Embryonic facial prominence (tissue), 1 donor: ENCODE measurements at regions not wholly inside any gene's neighbourhood (a gene's known extent, or its start where the extent isn't known, plus 50 kb on each side); places are given as distances from the start of the nearest gene placed in this dataset.

Experiments
- DNase-seq: peaks from one replicate; pipeline ENCODE4 v3.0.0-alpha.2; 2016; ENCODE audit errors: extremely low spot score

GRCh38 chr9:28598408-28598807 lies 1025.1 kb upstream of the C9orf72 start:
- no peak for DNase-seq

- DNase-seq, result no peak
These were observed 1026.9 kb upstream of the C9orf72 start for GRCh38 chr9:28600226-28600625.

- no peak for DNase-seq
These were observed 1034.6 kb upstream of the C9orf72 start for GRCh38 chr9:28607843-28608242.

- DNase-seq, result no peak
These were observed 1037.1 kb upstream of the C9orf72 start for GRCh38 chr9:28610339-28610738.

- DNase-seq, result no peak
These were observed 1043.0 kb upstream of the C9orf72 start for GRCh38 chr9:28616310-28616709.

- DNase-seq, result no peak
These were observed 1046.7 kb upstream of the C9orf72 start for GRCh38 chr9:28620011-28620410.

- DNase-seq, result no peak
These were observed 1047.4 kb upstream of the C9orf72 start for GRCh38 chr9:28620661-28621060.

GRCh38 chr9:28624771-28625170 lies 1051.5 kb upstream of the C9orf72 start:
- DNase-seq, result no peak

GRCh38 chr9:28628031-28628430 lies 1054.8 kb upstream of the C9orf72 start:
- DNase-seq, result no peak

GRCh38 chr9:28648723-28649122 lies 1075.4 kb upstream of the C9orf72 start:
- no peak for DNase-seq

- DNase-seq, result no peak
These were observed 1077.0 kb upstream of the C9orf72 start for GRCh38 chr9:28650327-28650726.

- DNase-seq, result no peak
These were observed 1077.9 kb upstream of the C9orf72 start for GRCh38 chr9:28651050-28651722.

GRCh38 chr9:28653216-28653615 lies 1079.9 kb upstream of the C9orf72 start:
- DNase-seq, result no peak

GRCh38 chr9:28656727-28657126 lies 1083.4 kb upstream of the C9orf72 start:
- DNase-seq, result no peak

GRCh38 chr9:28661853-28662252 lies 1088.6 kb upstream of the C9orf72 start:
- no peak for DNase-seq

- no peak for DNase-seq
These were observed 1089.4 kb upstream of the C9orf72 start for GRCh38 chr9:28662675-28663074.

- no peak for DNase-seq
These were observed 1094.9 kb upstream of the C9orf72 start for GRCh38 chr9:28668158-28668557.

- DNase-seq, result no peak
These were observed 1097.7 kb upstream of the C9orf72 start for GRCh38 chr9:28671000-28671399.

GRCh38 chr9:28678097-28678496 lies 1104.8 kb upstream of the C9orf72 start:
- DNase-seq, result no peak

- no peak for DNase-seq
These were observed 1114.9 kb upstream of the C9orf72 start for GRCh38 chr9:28688172-28688571.

GRCh38 chr9:28692012-28692411 lies 1118.7 kb upstream of the C9orf72 start:
- no peak for DNase-seq

GRCh38 chr9:28696960-28697359 lies 1123.7 kb upstream of the C9orf72 start:
- no peak for DNase-seq

- DNase-seq, result no peak
These were observed 1126.4 kb upstream of the C9orf72 start for GRCh38 chr9:28699632-28700031.

GRCh38 chr9:28707616-28708015 lies 1134.3 kb upstream of the C9orf72 start:
- DNase-seq, result no peak
